ENCODE measurements at regions not wholly inside any gene's neighbourhood (a gene's known extent, or its start where the extent isn't known, plus 50 kb on each side); places are given as distances from the start of the nearest gene placed in this dataset.

- Histone ChIP-seq H3K9me3 (ENCODE audit: control insufficient read depth, low read length) (no peaks in the 10 kb centered on the region), H3K4me3 (ENCODE audit: insufficient read depth, low read depth, low read length) (no peak overlapping the region), H3K27ac (ENCODE audit: insufficient read depth, low read depth, low read length, poor library complexity, severe bottlenecking) (no peak overlapping the region), H3K27me3 (ENCODE audit: control insufficient read depth, insufficient read depth, low read length, poor library complexity, severe bottlenecking) (no peaks in the 10 kb centered on the region), H3K36me3 (ENCODE audit: control insufficient read depth, insufficient read depth, low read length) (no peaks in the 10 kb centered on the region), H3K4me1 (ENCODE audit: control insufficient read depth, insufficient read depth, low read length) (no peaks in the 10 kb centered on the region)
- WGBS, 2 experiments: 97% methylated on average over 4 of the region's 4 CpGs
These were observed 468.9 kb downstream of the PSAT1 start for GRCh38 chr9:78765861-78766260.

- no peaks in the 10 kb centered on the region for H3K27me3 ChIP-seq (ENCODE audit: control insufficient read depth, insufficient read depth, low read length, poor library complexity, severe bottlenecking)
- H3K9me3 ChIP-seq (ENCODE audit: control insufficient read depth, low read length): no peaks in the 10 kb centered on the region
- no peaks in the 10 kb centered on the region for H3K4me1 ChIP-seq (ENCODE audit: control insufficient read depth, insufficient read depth, low read length)
- H3K36me3 ChIP-seq (ENCODE audit: control insufficient read depth, insufficient read depth, low read length): no peaks in the 10 kb centered on the region
- H3K27ac ChIP-seq (ENCODE audit: insufficient read depth, low read depth, low read length, poor library complexity, severe bottlenecking): no peak overlapping the region
- 93 to 96% methylated on average over 6 to 7 of the region's 7 CpGs for WGBS, 2 experiments
- no peak overlapping the region for H3K4me3 ChIP-seq (ENCODE audit: insufficient read depth, low read depth, low read length)
These were observed 470.6 kb downstream of the PSAT1 start for GRCh38 chr9:78767490-78767889.

GRCh38 chr9:78769690-78770089 is 472.8 kb downstream of the PSAT1 start:
- Histone ChIP-seq H3K27ac (ENCODE audit: insufficient read depth, low read depth, low read length, poor library complexity, severe bottlenecking) (no peak overlapping the region), H3K36me3 (ENCODE audit: control insufficient read depth, insufficient read depth, low read length) (no peaks in the 10 kb centered on the region), H3K27me3 (ENCODE audit: control insufficient read depth, insufficient read depth, low read length, poor library complexity, severe bottlenecking) (no peaks in the 10 kb centered on the region), H3K9me3 (ENCODE audit: control insufficient read depth, low read length) (no peaks in the 10 kb centered on the region), H3K4me1 (ENCODE audit: control insufficient read depth, insufficient read depth, low read length) (no peaks in the 10 kb centered on the region), H3K4me3 (ENCODE audit: insufficient read depth, low read depth, low read length) (no peak overlapping the region)
- 90 to 100% methylated on average over 2 of the region's 2 CpGs for WGBS, 2 experiments

GRCh38 chr9:78775211-78775610 is 478.3 kb downstream of the PSAT1 start:
- Histone ChIP-seq H3K27ac (ENCODE audit: insufficient read depth, low read depth, low read length, poor library complexity, severe bottlenecking) (no peak overlapping the region), H3K4me3 (ENCODE audit: insufficient read depth, low read depth, low read length) (no peak overlapping the region), H3K4me1 (ENCODE audit: control insufficient read depth, insufficient read depth, low read length) (no peaks in the 10 kb centered on the region), H3K9me3 (ENCODE audit: control insufficient read depth, low read length) (no peaks in the 10 kb centered on the region), H3K27me3 (ENCODE audit: control insufficient read depth, insufficient read depth, low read length, poor library complexity, severe bottlenecking) (no peaks in the 10 kb centered on the region), H3K36me3 (ENCODE audit: control insufficient read depth, insufficient read depth, low read length) (no peaks in the 10 kb centered on the region)
- 89 to 91% methylated on average over 11 of the region's 11 CpGs for WGBS, 2 experiments

- Histone ChIP-seq H3K4me3 (ENCODE audit: insufficient read depth, low read depth, low read length) (no peak overlapping the region), H3K36me3 (ENCODE audit: control insufficient read depth, insufficient read depth, low read length) (no peaks in the 10 kb centered on the region), H3K9me3 (ENCODE audit: control insufficient read depth, low read length) (no peaks in the 10 kb centered on the region), H3K27me3 (ENCODE audit: control insufficient read depth, insufficient read depth, low read length, poor library complexity, severe bottlenecking) (no peaks in the 10 kb centered on the region), H3K4me1 (ENCODE audit: control insufficient read depth, insufficient read depth, low read length) (no peaks in the 10 kb centered on the region), H3K27ac (ENCODE audit: insufficient read depth, low read depth, low read length, poor library complexity, severe bottlenecking) (no peak overlapping the region)
- WGBS, 2 experiments: 91 to 95% methylated on average over 3 of the region's 3 CpGs
These were observed 478.9 kb downstream of the PSAT1 start for GRCh38 chr9:78775696-78776295.

- peak overlapping the region; percentile 38 for H3K27ac ChIP-seq (ENCODE audit: insufficient read depth, low read depth, low read length, poor library complexity, severe bottlenecking)
- H3K4me1 ChIP-seq (ENCODE audit: control insufficient read depth, insufficient read depth, low read length): no peaks in the 10 kb centered on the region
- no peaks in the 10 kb centered on the region for H3K36me3 ChIP-seq (ENCODE audit: control insufficient read depth, insufficient read depth, low read length)
- 86 to 87% methylated on average over 4 of the region's 4 CpGs for WGBS, 2 experiments
- no peaks in the 10 kb centered on the region for H3K27me3 ChIP-seq (ENCODE audit: control insufficient read depth, insufficient read depth, low read length, poor library complexity, severe bottlenecking)
- H3K4me3 ChIP-seq (ENCODE audit: insufficient read depth, low read depth, low read length): no peak overlapping the region
- H3K9me3 ChIP-seq (ENCODE audit: control insufficient read depth, low read length): no peaks in the 10 kb centered on the region
These were observed 480.8 kb downstream of the PSAT1 start for GRCh38 chr9:78777747-78778146.

GRCh38 chr9:78778318-78778717 is 481.4 kb downstream of the PSAT1 start:
- no peak overlapping the region for H3K4me3 ChIP-seq (ENCODE audit: insufficient read depth, low read depth, low read length)
- no peaks in the 10 kb centered on the region for H3K27me3 ChIP-seq (ENCODE audit: control insufficient read depth, insufficient read depth, low read length, poor library complexity, severe bottlenecking)
- H3K4me1 ChIP-seq (ENCODE audit: control insufficient read depth, insufficient read depth, low read length): no peaks in the 10 kb centered on the region
- H3K9me3 ChIP-seq (ENCODE audit: control insufficient read depth, low read length): no peaks in the 10 kb centered on the region
- 95 to 96% methylated on average over 3 of the region's 3 CpGs for WGBS, 2 experiments
- H3K27ac ChIP-seq (ENCODE audit: insufficient read depth, low read depth, low read length, poor library complexity, severe bottlenecking): no peak overlapping the region
- H3K36me3 ChIP-seq (ENCODE audit: control insufficient read depth, insufficient read depth, low read length): no peaks in the 10 kb centered on the region

- Histone ChIP-seq H3K9me3 (ENCODE audit: control insufficient read depth, low read length) (no peaks in the 10 kb centered on the region), H3K27me3 (ENCODE audit: control insufficient read depth, insufficient read depth, low read length, poor library complexity, severe bottlenecking) (no peaks in the 10 kb centered on the region), H3K4me1 (ENCODE audit: control insufficient read depth, insufficient read depth, low read length) (no peaks in the 10 kb centered on the region), H3K36me3 (ENCODE audit: control insufficient read depth, insufficient read depth, low read length) (no peaks in the 10 kb centered on the region), H3K27ac (ENCODE audit: insufficient read depth, low read depth, low read length, poor library complexity, severe bottlenecking) (no peak overlapping the region), H3K4me3 (ENCODE audit: insufficient read depth, low read depth, low read length) (no peak overlapping the region)
- 87 to 90% methylated on average over 4 of the region's 4 CpGs for WGBS, 2 experiments
These were observed 482.0 kb downstream of the PSAT1 start for GRCh38 chr9:78778861-78779374.

GRCh38 chr9:78781681-78782080 is 484.8 kb downstream of the PSAT1 start:
- Histone ChIP-seq H3K9me3 (ENCODE audit: control insufficient read depth, low read length) (no peaks in the 10 kb centered on the region), H3K36me3 (ENCODE audit: control insufficient read depth, insufficient read depth, low read length) (no peaks in the 10 kb centered on the region), H3K4me3 (ENCODE audit: insufficient read depth, low read depth, low read length) (no peak overlapping the region), H3K4me1 (ENCODE audit: control insufficient read depth, insufficient read depth, low read length) (no peaks in the 10 kb centered on the region), H3K27ac (ENCODE audit: insufficient read depth, low read depth, low read length, poor library complexity, severe bottlenecking) (no peak overlapping the region), H3K27me3 (ENCODE audit: control insufficient read depth, insufficient read depth, low read length, poor library complexity, severe bottlenecking) (no peaks in the 10 kb centered on the region)
- WGBS, 2 experiments: 98 to 99% methylated on average over 4 of the region's 4 CpGs

- no peak overlapping the region for H3K4me3 ChIP-seq (ENCODE audit: insufficient read depth, low read depth, low read length)
- WGBS, 2 experiments: 93 to 96% methylated on average over 3 of the region's 3 CpGs
- no peaks in the 10 kb centered on the region for H3K4me1 ChIP-seq (ENCODE audit: control insufficient read depth, insufficient read depth, low read length)
- H3K36me3 ChIP-seq (ENCODE audit: control insufficient read depth, insufficient read depth, low read length): no peaks in the 10 kb centered on the region
- H3K27me3 ChIP-seq (ENCODE audit: control insufficient read depth, insufficient read depth, low read length, poor library complexity, severe bottlenecking): no peaks in the 10 kb centered on the region
- no peak overlapping the region for H3K27ac ChIP-seq (ENCODE audit: insufficient read depth, low read depth, low read length, poor library complexity, severe bottlenecking)
- H3K9me3 ChIP-seq (ENCODE audit: control insufficient read depth, low read length): no peaks in the 10 kb centered on the region
These were observed 485.3 kb downstream of the PSAT1 start for GRCh38 chr9:78782234-78782633.

GRCh38 chr9:78782858-78783257 is 485.9 kb downstream of the PSAT1 start:
- Histone ChIP-seq H3K4me3 (ENCODE audit: insufficient read depth, low read depth, low read length) (no peak overlapping the region), H3K4me1 (ENCODE audit: control insufficient read depth, insufficient read depth, low read length) (peaks cover under 1% of the 10 kb centered on the region), H3K36me3 (ENCODE audit: control insufficient read depth, insufficient read depth, low read length) (no peaks in the 10 kb centered on the region), H3K27me3 (ENCODE audit: control insufficient read depth, insufficient read depth, low read length, poor library complexity, severe bottlenecking) (no peaks in the 10 kb centered on the region), H3K27ac (ENCODE audit: insufficient read depth, low read depth, low read length, poor library complexity, severe bottlenecking) (no peak overlapping the region), H3K9me3 (ENCODE audit: control insufficient read depth, low read length) (no peaks in the 10 kb centered on the region)
- 97 to 98% methylated on average over 3 of the region's 3 CpGs for WGBS, 2 experiments
